ENCODE measurements at regions not wholly inside any gene's neighbourhood (a gene's known extent, or its start where the extent isn't known, plus 50 kb on each side); places are given as distances from the start of the nearest gene placed in this dataset.

GRCh38 chr6:126439040-126439439 lies 99.1 kb downstream of the CENPW start:
- no peak overlapping the region for H3K4me3 ChIP-seq (ENCODE audit: low read depth, low read length)
- TF ChIP-seq CTCF (IDR thresholded peaks at IDR 0.05; ENCODE audit: low read depth, low read length, missing control alignments) = no peak
- no peak for DNase-seq (ENCODE audit: low read depth)

- no peak for TF ChIP-seq CTCF (IDR thresholded peaks at IDR 0.05; ENCODE audit: low read depth, low read length, missing control alignments)
- H3K4me3 ChIP-seq (ENCODE audit: low read depth, low read length) = no peak overlapping the region
- no peak for DNase-seq (ENCODE audit: low read depth)
Observed at GRCh38 chr6:126440923-126441322, 101.0 kb downstream of the CENPW start.

- no peak for TF ChIP-seq CTCF (IDR thresholded peaks at IDR 0.05; ENCODE audit: low read depth, low read length, missing control alignments)
- DNase-seq (ENCODE audit: low read depth) = no peak
- H3K4me3 ChIP-seq (ENCODE audit: low read depth, low read length) = no peak overlapping the region
Observed at GRCh38 chr6:126444659-126445273, 104.9 kb downstream of the CENPW start.

- no peak overlapping the region for H3K4me3 ChIP-seq (ENCODE audit: low read depth, low read length)
- no peak for DNase-seq (ENCODE audit: low read depth)
- no peak for TF ChIP-seq CTCF (IDR thresholded peaks at IDR 0.05; ENCODE audit: low read depth, low read length, missing control alignments)
Observed at GRCh38 chr6:126446248-126446647, 106.3 kb downstream of the CENPW start.

GRCh38 chr6:126447367-126447766 lies 107.5 kb downstream of the CENPW start:
- no peak for TF ChIP-seq CTCF (IDR thresholded peaks at IDR 0.05; ENCODE audit: low read depth, low read length, missing control alignments)
- no peak overlapping the region for H3K4me3 ChIP-seq (ENCODE audit: low read depth, low read length)
- no peak for DNase-seq (ENCODE audit: low read depth)

GRCh38 chr6:126461045-126461444 lies 121.1 kb downstream of the CENPW start:
- TF ChIP-seq CTCF (IDR thresholded peaks at IDR 0.05; ENCODE audit: low read depth, low read length, missing control alignments) = no peak
- no peak overlapping the region for H3K4me3 ChIP-seq (ENCODE audit: low read depth, low read length)
- no peak for DNase-seq (ENCODE audit: low read depth)

GRCh38 chr6:126464245-126464644 lies 124.3 kb downstream of the CENPW start:
- TF ChIP-seq CTCF (IDR thresholded peaks at IDR 0.05; ENCODE audit: low read depth, low read length, missing control alignments) = no peak
- no peak for DNase-seq (ENCODE audit: low read depth)

More at GRCh38 chr6:126464245-126464644, 124.3 kb downstream of the CENPW start:
- H3K4me3 ChIP-seq (ENCODE audit: low read depth, low read length) = no peak overlapping the region

Measured in GM12864 (cell line).